Tibial nerve (tissue), 4 donors: ENCODE measurements at regions not wholly inside any gene's neighbourhood (a gene's known extent, or its start where the extent isn't known, plus 50 kb on each side); places are given as distances from the start of the nearest gene placed in this dataset.

Experiments used
- DNase-seq, 2 donors: peaks; one replicate each; pipeline ENCODE4 v3.0.0-alpha.2; 2019; ENCODE audit warnings: low spot score in 2 of 2
- H3K27ac ChIP-seq, 4 donors: fragments of 200-600 bp; sonication (generic) in 3 of 4; one replicate each; pipeline ENCODE4 v1.5.1; 2017 to 2019; ENCODE audit warnings: mild to moderate bottlenecking in 1 of 4
- H3K27me3 ChIP-seq, 2 donors: fragments of 200-600 bp; sonication (generic) in 1 of 2; one replicate each; pipeline versions ENCODE4 v1.5.1 to v1.6.0; 2017 to 2019
- H3K36me3 ChIP-seq, 3 donors: fragments of 200-600 bp; sonication (generic); one replicate each; pipeline ENCODE4 v1.5.1; 2018 to 2019
- H3K4me1 ChIP-seq, 4 donors: fragments of 200-600 bp; sonication (generic) in 3 of 4; one replicate each; pipeline ENCODE4 v1.5.1; 2017 to 2019
- H3K4me3 ChIP-seq, 4 donors: fragments of 200-600 bp; sonication (generic) in 3 of 4; one replicate each; pipeline ENCODE4 v1.5.1; 2017 to 2019; ENCODE audit warnings: mild to moderate bottlenecking in 1 of 4, moderate library complexity in 1 of 4
- H3K9me3 ChIP-seq, 4 donors: fragments of 200-600 bp; sonication (generic) in 3 of 4; one replicate each; pipeline ENCODE4 v1.5.1; 2017 to 2019
- EP300 ChIP-seq, 2 donors: sonication (generic); formaldehyde crosslinking; IDR thresholded peaks; one replicate each; pipeline ENCODE4 v1.6.1; 2017; ENCODE audit warnings: antibody characterized with exemption in 2 of 2, mild to moderate bottlenecking in 1 of 2
- POLR2A ChIP-seq, 2 donors: fragments of 450-650 bp; IDR thresholded peaks; one replicate each; pipeline ENCODE4 v1.6.1; 2017; ENCODE audit warnings: antibody characterized with exemption in 2 of 2, mild to moderate bottlenecking in 2 of 2, moderate library complexity in 2 of 2
- WGBS, 2 donors: methylation state at CpG; one replicate each; pipeline ENCODE4 v1.1.5; 2018; 5-methylcytosine and 5-hydroxymethylcytosine counted together
- TF ChIP-seq, protein P1 (sequence below), 5 experiments: fragments of 200-600 bp in 3 of 5; fragments of 450-650 bp in 2 of 5; sonication (generic) in 3 of 5; IDR thresholded peaks; one replicate each; pipeline ENCODE4 v1.5.1; 2016 to 2019; ENCODE audit warnings: antibody characterized with exemption in 5 of 5, mild to moderate bottlenecking in 3 of 5, moderate library complexity in 2 of 5

DNA sequence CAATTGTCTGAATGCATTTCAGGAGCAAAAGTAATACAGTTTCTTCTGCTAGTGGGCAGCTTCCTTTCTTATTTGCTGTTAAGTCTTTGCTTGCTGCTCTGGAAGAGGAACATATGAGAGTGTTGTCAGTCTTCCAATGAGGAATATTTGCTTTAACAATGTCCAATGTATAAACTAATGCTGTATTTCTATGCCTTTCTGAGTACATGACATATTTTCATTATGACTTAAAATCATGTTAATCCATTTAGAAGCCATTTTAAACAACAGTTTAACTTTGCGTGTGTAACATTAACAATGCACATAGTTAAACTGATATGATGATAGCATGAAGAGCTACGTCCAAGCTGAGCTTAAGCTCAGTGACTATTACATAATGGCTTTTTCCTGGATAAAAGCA is 933.4 kb upstream of the GHITM start:
- Histone ChIP-seq H3K27ac (no peak overlapping the region), H3K27me3 (no peaks in the 10 kb centered on the region), H3K9me3 (peaks cover 0 to 8% (median 0%) of the 10 kb centered on the region in 4 donors), H3K36me3 (no peaks in the 10 kb centered on the region), H3K4me1 (no peaks in the 10 kb centered on the region), H3K4me3 (no peak overlapping the region)
- 85% methylated on average over 2 of the region's 2 CpGs for WGBS, 2 donors
- no peak for DNase-seq
- TF ChIP-seq POLR2A (IDR thresholded peaks at IDR 0.05) (no peak), EP300 (IDR thresholded peaks at IDR 0.05) (no peak)
- TF ChIP-seq, protein P1, sequence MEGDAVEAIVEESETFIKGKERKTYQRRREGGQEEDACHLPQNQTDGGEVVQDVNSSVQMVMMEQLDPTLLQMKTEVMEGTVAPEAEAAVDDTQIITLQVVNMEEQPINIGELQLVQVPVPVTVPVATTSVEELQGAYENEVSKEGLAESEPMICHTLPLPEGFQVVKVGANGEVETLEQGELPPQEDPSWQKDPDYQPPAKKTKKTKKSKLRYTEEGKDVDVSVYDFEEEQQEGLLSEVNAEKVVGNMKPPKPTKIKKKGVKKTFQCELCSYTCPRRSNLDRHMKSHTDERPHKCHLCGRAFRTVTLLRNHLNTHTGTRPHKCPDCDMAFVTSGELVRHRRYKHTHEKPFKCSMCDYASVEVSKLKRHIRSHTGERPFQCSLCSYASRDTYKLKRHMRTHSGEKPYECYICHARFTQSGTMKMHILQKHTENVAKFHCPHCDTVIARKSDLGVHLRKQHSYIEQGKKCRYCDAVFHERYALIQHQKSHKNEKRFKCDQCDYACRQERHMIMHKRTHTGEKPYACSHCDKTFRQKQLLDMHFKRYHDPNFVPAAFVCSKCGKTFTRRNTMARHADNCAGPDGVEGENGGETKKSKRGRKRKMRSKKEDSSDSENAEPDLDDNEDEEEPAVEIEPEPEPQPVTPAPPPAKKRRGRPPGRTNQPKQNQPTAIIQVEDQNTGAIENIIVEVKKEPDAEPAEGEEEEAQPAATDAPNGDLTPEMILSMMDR (IDR thresholded peaks at IDR 0.05), result no peak

DNA sequence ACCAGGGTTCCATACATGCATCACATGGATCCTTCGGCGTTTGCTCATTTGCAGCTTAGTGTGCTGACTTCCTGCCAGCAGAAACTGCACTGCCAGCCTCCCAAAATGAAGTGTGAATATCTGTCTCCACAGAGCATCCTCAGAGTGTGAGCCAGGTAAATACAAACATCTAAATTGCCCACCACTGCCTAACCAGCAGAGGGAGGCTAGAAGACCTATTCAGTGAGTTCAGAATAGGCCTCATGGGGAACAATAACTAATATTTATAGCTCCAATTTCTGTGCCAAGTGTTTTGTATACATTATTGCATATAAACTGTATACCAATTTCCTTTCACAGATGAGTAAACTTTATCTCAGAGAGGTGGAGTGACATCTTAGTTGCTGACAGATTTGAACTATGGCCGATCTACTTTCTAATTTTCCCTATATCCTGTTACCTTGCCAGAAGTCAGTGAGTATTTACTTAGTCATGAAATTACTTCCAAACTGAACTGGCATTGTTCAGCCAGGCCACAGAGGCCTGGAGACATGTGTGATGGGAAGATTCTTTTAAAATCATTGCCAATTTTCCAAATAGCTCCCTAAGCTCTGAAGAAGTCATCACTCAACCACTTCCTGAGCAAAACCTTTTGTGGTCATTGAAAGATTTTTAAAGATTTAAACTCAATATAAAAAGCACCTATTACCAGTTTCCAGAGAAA is 926.5 kb upstream of the GHITM start:
- no peak overlapping the region for H3K4me3 ChIP-seq
- H3K9me3 ChIP-seq, result no peaks in the 10 kb centered on the region
- TF ChIP-seq EP300 (IDR thresholded peaks at IDR 0.05) (no peak), POLR2A (IDR thresholded peaks at IDR 0.05) (no peak)
- TF ChIP-seq, protein P1 (IDR thresholded peaks at IDR 0.05), result no peak
- H3K27ac ChIP-seq, result no peak overlapping the region
- no peaks in the 10 kb centered on the region for H3K4me1 ChIP-seq
- H3K27me3 ChIP-seq, result no peaks in the 10 kb centered on the region
- 78 to 83% methylated on average over 3 of the region's 3 CpGs for WGBS, 2 donors
- H3K36me3 ChIP-seq, result no peaks in the 10 kb centered on the region
- no peak for DNase-seq

DNA sequence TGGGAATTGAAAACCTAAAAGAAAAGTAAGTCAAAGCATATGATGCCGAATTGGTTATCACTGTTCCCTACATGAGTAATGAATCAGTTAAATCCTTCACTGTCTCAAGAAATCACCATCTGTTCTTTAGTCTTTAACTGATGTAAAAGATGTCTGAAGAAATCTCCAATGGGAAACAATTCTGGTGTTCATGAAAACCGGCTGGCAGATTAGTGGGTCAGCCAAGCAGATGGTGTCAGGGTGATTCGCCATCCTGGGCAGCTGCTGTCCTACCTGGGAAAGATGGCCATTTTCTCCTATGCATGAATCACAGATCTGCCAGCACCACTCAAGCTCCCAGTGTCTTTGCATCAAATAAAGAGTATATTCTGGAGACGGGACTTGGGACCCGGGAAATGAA is 925.2 kb upstream of the GHITM start:
- Histone ChIP-seq H3K36me3 (no peaks in the 10 kb centered on the region), H3K4me1 (no peaks in the 10 kb centered on the region), H3K27ac (no peak overlapping the region), H3K27me3 (no peaks in the 10 kb centered on the region), H3K9me3 (no peaks in the 10 kb centered on the region), H3K4me3 (no peak overlapping the region)
- no peak for DNase-seq
- TF ChIP-seq EP300 (IDR thresholded peaks at IDR 0.05), result no peak
- no peak for TF ChIP-seq POLR2A (IDR thresholded peaks at IDR 0.05)
- TF ChIP-seq, protein P1 (IDR thresholded peaks at IDR 0.05), result no peak
- WGBS, 2 donors, result 82% methylated on average over 5 of the region's 5 CpGs

DNA sequence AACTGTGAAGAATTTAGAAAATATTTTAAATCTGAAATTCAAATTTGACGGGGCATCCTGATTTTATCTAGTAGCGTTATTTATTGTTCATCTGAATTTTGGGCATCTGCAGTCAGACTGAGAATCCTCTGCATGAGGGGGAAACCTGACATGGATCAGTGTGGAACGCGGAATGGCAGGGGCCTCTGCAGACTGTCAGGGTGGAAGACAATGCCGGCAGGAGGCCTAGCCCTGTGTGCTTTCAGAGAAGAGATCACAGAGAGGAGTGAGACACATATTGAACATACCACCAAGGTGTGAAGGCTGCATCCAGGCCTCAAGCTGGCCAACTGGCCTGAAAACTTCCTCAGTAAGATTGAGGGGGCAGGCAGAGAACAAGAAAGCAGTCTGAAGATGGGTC is 921.1 kb upstream of the GHITM start:
- DNase-seq, result no peak
- H3K4me3 ChIP-seq, result no peak overlapping the region
- WGBS, 2 donors, result 72 to 82% methylated on average over 5 of the region's 5 CpGs
- no peaks in the 10 kb centered on the region for H3K4me1 ChIP-seq
- no peak overlapping the region for H3K27ac ChIP-seq
- H3K9me3 ChIP-seq, result no peaks in the 10 kb centered on the region
- TF ChIP-seq POLR2A (IDR thresholded peaks at IDR 0.05) (no peak), EP300 (IDR thresholded peaks at IDR 0.05) (no peak)
- TF ChIP-seq, protein P1 (IDR thresholded peaks at IDR 0.05), result no peak
- H3K36me3 ChIP-seq, result no peaks in the 10 kb centered on the region
- H3K27me3 ChIP-seq, result no peaks in the 10 kb centered on the region

DNA sequence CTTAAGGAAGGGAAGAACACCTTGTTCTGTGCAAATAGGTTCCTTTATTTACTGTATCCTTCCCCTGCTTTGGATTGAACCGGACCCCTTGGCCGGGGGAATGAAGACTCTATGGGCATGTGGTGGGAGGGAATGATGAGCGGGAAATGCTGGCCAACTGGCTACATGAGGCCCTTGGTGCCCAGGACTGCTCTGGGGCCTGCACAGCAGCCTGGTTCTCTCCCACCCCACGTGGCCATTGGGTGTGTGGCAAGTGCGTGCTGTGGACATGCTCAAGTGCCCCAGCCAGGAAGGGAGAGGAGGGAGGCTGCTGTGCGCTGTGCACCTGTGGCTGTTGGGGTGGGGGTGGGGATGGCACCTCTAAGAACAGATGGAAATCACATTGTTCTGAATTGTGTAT is 917.0 kb upstream of the GHITM start:
- TF ChIP-seq EP300 (IDR thresholded peaks at IDR 0.05), result no peak
- TF ChIP-seq POLR2A (IDR thresholded peaks at IDR 0.05), result no peak
- no peak overlapping the region for H3K4me3 ChIP-seq
- H3K4me1 ChIP-seq, result no peaks in the 10 kb centered on the region
- no peak for DNase-seq
- H3K9me3 ChIP-seq, result no peaks in the 10 kb centered on the region
- no peaks in the 10 kb centered on the region for H3K36me3 ChIP-seq
- 83 to 84% methylated on average over 5 to 6 of the region's 6 CpGs for WGBS, 2 donors
- H3K27me3 ChIP-seq, result no peaks in the 10 kb centered on the region
- no peak overlapping the region for H3K27ac ChIP-seq
